ENCODE measurements at regions not wholly inside any gene's neighbourhood (a gene's known extent, or its start where the extent isn't known, plus 50 kb on each side); places are given as distances from the start of the nearest gene placed in this dataset.

DNA sequence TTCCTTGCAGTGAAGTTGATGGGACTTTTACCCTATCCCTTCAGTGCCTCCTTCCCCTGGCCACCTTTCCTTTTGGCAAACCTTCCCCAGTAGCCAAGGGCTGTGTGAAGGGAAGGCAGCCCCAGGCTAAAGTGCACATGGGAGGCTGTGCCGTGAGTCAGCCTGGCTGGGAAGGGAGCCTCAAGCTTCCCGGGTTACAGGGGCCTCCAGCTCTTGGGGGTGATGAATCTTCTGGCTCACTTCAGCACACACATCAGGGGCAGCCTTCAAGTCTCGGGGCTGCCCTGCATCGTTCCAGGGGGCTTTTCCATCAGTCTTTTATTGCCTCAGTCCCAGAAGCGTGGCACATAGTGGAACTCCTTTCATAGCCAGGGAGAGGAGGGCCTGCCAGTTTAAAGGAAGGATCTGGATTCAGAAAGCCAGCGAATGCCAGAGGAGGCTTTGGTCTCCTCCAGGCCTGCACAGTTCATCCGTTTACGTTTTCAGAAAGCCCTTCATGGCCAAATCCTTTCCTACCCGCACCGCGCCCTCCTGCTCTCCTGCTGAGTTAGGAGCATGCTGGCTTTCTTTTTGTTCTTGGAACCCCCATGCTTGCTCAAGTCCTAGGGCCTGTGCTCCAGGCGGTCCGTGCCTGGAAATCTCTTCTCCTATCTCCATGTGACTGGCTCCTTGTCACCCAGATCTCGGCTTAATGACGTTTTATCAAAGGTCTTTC, 134.8 kb upstream of the KLF4 start:
- no peak for DNase-seq

DNA sequence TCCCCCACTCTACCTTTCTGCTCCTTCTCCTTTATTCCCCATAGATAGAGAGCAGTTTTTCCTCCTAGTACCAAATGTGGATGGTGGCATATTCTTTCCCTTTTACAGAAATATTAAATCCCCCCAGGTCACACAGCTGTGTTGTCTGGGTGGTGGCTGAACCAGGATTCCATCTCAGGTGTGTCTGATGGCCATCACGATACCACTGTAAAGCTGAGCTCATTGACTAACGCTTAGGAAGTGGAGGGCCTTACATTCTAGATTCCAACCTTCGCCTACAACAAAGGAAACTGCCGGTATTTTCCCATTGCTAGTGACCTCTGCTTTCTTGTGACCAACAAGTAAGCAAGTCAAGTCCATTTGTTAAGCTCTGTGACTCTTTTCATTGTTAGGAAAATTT, 131.9 kb upstream of the KLF4 start:
- DNase-seq: no peak

DNA sequence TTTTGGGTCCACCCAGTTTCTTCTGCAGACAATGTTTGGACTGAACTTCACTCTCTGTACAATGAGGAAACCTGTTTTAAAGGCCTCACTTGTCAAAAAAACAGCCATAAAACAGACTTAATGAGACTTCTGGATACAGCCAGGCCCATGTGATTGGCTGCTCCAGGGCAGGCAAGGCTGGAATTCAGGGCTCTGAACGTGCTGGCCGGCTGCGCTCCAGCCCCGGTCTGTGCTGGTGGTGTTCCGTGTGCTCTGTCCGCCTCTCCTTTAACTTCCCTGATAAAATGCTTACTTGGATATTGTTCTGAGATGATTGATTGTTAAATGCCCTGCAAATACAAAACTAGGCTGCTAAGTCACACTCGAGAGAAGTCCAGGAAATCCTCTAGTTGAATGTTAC, 131.2 kb upstream of the KLF4 start:
- no peak for DNase-seq

DNA sequence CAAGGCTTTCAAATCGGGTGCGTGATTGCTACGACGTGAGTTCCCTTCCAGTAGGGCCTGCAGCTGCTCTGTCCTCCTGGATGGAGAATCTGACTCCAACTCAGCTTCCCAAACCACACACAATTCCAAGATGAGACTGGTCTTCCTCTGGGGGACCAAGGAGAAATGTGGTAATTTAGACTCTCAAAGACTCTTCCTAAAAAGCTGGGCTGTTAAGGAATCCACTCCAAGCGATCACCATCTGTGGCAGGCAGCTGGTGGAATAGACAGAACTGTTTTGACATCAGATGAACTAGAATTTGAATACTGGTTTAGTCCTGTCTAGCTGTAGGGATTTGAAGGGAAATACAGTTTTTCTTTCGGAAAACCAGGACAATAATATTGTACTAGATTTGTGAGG, 130.7 kb upstream of the KLF4 start:
- DNase-seq: no peak

DNA sequence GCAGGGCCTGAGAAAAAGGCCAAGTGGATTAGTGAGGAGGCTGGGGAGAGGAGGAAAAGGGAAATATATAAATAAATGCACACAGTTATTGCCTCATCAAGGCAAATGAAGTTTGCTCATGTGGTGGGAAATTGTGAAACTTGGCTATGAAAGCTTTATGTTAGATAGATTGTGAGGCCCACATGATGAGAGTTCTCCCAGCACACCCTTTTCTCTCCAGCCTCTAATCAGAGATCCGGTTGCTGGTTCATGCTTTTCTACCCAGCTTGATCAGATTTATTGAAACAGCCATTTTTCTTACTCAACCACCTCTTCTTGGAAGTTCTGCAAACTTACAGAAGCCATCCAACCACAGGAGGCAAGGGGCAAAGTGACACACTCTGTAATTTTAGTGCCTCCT, 125.8 kb upstream of the KLF4 start:
- DNase-seq: no peak

DNA sequence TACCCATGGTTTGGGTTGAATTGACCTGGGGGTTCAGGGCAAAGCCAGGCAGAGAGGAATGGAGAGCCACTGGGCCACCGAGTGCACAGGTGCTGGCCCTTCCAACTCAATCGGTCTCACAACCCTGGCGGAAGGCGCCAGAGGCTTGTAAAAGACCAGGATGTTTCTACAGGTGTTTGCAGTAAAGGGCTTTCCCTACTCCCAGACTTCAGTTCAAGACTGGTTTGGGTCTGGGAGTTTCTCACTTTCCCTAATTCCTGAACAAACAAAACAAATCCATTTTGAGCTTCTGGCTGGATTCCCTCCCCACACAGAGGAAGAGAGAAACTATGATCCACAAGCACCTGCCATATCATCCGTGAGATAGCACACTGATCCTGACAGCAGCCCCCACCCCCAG, 125.2 kb upstream of the KLF4 start:
- DNase-seq: no peak

DNA sequence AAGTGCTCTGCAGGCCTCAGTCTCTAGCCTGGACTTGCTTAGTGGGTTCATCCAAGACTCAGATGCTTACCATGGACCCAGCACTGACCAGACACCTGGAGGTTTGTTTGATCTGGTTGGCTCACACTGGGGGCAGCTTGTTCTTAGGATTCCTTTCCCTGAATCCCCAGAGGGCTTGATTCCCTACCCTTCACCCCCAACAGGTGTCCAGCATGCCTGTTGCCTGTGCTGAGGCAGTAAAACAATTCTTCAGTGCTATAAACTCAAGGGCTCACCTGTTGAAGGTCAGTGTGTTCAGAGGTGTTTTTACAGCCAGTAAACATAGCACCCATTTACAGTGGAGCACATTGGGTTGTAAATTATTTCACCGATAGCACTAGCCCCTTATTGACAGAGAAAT, 123.8 kb upstream of the KLF4 start:
- no peak for DNase-seq

DNA sequence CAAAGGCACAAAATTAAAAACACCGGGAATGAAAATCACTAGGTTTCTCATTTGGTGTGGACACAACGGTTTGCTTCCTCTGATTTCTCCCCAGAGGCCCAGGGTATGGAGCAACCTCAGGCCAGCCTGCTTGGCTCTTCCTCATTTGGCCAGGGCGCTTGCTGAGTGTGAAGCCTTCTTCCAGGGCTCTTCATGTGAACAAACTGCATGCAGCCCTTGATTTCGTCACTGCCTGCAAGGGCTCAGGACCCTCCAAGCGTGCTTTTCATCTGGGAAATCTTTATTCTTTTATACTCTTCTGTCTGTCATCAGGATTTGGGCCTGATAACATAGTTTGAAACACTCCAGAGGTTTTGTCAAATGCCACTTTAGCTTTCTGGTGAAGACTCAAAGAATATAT, 122.6 kb upstream of the KLF4 start:
- DNase-seq: no peak

DNA sequence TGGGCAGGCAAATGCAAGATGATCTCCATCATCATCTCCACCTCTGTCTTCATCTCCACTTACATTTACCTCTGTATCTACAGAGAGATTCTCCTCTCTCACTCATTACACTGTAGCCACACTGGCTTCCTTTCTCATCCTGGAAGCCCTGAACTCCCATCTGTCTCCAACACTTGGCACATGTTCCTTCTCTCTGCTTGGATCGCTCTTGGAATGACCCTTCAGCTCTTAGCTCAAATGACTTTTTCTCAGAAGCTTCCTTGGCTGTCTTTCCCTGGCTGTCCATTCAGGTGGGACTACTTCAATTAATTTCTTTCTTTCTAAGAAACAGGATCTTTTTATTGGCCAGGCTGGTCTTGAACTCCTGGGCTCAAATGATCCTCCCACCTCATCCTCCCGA, 120.0 kb upstream of the KLF4 start:
- no peak for DNase-seq

DNA sequence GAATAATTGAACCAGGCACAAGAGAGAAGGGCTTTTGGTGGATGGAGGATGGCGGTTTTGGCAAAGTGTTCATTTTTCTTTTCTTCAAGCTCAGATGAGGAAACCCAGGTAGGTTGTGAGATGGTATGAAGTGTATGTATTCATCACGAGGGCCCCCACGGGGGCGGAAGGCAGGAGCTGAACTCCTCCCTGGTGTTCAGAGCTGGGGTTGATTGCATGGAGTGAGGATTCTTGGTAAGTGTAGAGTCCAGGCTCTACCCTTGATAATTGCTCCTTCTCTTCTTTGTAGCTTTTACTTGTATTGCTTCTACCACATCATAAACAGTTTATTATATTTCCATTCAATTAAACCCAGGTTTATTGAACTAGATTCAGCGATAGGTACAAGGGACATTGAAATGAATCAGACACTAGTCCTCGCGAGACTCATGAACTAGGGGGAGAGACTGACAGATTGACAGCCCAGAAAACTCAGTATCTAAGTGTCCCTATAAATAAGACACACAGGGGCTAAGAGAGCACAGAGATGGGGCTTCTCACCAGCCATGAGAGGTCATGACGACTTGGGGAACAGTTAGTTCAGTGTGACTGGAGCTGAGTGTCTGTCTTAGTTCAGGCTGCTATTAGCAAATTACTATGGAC, 116.7 kb upstream of the KLF4 start:
- no peak for DNase-seq

DNA sequence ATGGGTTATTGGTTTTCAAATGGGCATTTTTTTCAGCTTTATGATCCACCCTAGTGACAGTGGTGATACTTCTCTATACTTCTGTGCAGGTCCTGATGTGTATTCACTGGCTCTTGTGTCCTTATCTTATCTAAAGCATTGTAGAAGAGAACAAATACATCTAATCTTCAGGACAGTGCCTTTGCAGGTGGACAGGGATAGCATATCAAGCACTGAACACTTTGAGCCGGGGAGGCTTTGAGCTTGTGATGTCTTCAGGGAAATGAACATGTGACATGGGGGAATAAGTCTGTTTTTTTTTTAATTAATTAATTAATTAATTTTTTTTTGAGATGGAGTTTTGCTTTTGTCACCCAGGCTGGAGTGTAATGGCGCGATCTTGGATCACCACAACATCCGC, 115.5 kb upstream of the KLF4 start:
- no peak for DNase-seq

DNA sequence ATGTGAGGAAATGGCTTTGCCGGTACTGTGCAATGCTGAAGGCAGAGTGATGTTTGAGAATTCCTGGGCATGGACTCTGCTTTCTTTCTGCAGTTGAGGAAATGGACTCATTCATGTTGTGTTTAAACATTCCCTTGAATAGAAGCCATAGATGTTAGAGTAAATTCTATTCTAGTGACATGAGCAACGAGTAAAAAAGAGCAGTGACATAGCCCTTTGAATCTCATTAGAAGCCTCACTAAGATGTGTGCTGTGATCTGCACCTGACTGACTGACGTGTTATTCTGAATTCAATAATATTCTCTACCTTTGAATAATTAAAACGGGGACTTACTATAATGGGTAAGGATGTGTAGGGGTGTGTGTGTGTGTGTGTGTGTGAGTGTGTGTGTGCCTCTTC, 113.7 kb upstream of the KLF4 start:
- no peak for DNase-seq

DNA sequence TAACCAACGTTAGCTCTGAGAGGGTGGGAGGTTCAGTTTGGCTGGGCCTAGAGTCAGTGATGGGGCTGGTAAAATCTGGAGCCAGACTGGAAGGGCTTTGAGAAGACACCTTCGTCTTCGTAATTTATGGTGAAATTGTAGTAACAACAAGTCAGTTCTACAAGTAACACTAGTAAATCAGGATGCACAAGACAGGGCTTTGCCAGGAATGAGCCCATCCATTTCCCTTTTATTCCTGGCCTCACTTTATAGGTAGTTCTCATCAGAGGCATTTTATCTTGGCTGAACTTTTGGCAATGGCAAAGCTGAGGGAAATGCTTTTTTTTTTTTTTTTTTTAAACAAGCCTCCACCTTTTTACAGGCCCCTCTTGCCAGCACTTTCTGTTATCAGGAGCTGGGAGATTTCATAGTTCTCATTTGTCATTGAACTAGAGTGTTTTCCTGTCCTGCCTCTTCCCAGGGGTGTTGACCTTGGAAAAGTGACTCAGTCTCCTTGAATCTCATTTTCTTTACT, 110.5 kb upstream of the KLF4 start:
- no peak for DNase-seq

DNA sequence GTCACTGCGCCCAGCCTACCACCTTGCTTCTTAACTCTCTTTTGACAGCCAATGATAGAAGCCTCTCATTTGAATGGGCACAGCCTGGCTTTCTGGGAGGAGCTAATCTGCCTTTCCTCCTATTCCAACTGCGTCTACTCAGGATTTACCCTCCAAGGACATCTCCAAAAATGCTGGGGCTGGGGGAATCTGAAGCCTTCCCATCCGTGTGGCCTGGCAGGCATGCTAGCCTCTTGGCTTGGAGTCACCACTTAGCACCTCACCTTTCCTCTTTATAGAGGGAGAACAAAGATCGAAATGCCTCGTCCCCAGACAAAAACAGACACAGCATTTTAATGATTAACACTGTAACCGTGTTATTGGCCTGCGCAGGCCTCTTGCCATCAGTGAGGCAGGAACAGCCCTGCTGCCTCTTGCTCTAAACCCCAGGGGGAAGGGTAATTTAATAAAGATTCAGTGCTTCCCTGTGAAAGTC, 108.2 kb upstream of the KLF4 start:
- DNase-seq: no peak

DNA sequence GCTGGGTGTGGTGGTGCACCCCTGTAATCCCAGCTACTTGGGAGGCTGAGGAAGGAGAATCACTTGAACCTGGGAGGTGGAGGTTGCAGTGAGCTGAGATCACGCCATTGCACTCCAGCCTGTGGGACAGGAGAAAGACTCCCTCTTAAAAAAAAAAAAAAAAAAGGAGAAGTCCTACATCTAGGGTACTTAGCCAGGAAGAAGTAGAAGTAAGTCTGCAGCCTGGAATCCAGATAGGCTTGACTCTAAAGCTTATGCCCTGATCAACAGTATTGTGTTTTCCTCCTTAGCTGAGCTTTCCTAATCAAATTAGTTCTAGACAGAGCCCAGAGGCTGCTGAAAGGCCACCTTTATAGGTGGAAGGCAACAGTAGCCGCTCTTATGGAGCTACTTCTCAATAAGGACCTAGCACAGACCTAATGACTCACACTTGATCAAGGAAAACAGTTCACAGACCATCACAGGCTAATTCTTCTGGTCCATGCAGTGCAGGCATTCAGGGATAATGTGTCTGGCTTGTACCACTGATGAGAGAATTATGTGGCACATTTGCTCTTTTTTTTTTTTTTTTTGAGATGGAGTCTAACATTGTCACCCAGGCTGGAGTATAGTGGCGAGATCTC, 105.5 kb upstream of the KLF4 start:
- DNase-seq: no peak

DNA sequence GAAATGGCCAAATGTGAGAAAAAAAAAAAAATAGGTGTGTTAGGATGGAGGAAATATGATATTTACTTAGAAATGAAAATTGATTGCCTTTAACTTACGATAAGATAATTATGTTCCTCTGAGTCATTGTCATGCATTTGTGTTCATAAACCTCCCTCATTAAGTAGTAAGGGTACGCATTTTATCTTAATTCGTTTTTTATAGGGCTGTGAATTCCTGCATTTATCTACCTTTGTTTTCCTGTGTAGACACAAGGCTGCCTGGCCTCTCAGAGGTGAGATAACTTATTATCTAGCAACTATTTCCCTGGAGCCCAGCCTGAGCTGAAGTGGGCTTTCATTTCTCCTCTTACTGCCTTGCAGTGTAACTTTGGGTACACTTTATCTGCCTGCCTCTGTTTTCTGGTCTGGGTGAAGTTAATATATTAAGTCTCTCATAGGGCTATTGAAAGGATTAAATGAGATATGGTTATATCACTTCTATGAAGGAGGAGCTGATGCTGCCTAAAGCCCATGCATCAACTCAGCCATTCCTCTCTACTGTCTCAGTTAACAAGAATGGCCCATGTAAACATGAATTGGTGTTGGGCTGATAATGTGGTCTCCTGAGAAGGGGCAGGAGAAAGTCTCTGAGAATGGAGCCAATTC, 103.8 kb upstream of the KLF4 start:
- no peak for DNase-seq

DNA sequence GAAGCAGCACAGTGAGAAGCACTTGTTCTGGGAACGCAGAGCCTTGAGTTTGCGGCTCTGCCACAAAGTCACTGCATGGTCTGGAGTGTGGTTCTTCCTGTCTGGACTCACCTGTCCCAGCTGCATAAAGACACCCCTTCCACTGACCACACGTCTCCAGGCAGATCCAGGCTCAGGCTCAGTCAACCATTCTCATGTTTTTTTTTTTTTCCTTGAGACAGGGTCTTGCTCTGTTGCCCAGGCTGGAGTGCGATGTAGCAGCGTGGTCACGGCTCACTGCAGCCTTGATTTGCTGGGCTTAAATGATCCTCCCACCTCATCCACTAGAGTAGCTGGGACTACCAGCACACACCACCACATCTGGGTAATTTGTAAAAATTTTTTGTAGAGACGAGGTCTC, 102.9 kb upstream of the KLF4 start:
- no peak for DNase-seq

DNA sequence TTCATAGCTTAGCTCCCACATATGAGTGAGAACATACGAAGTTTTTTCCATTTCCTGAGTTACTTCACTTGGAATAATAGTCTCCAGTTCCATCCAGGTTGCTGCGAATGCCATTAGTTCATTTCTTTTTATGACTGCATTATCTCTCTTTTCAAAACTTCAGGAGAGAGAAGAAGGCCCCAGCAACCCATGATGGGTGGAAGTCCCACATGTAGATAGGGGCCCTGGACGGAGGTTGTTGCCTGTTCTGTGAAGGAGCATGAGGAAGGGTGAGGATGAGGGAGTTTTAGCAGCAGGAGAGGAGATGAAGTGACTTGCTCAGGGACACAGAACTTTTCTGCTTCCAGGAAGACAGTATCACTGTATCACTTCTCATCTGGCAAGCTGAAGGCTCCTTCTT, 102.2 kb upstream of the KLF4 start:
- no peak for DNase-seq

DNA sequence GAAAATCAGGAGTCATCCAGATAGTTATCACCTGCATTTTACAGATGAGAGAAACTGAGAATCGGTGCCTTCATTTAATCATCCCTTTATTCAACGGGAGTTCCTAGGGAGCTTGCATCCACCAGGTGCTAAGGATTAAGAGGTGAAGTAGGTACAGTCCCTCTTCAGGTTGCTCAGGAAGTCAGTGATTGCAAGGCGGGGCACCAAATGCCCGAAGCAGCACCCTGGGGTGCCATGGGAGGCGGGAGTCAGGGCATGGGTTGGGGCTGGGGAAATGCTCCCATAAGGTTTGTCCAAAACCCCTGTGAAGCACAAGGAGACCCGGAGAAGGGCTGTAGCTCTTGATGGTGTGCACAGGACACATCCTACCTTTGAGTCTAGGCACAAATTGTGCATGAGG, 98.8 kb upstream of the KLF4 start:
- no peak for DNase-seq

DNA sequence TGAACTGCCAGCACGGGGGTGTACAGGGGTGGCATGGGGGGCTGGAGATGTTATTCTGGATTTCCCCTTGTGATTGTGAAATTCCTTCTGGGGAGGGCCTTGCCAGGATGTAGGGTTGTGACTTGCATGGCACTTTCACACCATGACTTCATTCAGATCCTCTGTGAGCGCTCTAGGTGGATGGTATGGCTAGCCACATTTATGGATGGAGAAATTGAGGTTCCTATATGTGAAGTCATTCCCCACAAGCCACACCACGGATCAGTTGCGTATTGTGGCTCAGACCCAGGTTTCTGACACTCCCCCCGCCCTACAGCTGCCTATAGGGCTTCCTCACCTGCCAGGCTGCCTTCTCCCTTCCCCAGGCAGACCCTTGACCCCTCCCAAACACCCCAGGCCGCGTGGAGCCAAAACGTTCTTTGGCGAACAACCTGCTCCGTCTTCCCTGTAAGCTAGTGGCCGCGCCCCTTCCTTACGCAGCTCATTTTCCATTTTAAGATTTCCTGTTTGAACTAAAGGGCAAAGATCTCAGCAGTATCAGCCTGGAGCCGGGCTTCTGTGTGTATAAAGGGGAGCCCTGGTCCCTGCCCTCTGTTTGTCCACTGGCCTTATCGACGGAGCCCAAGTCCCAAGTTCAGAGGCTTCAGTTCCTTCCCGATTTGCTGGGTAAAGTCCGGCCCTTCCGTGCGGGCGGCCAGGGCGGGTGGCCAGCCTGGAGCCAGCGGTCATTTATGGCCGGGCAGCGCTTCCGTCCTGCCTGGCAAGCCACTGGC, 97.8 kb upstream of the KLF4 start:
- no peak for DNase-seq

DNA sequence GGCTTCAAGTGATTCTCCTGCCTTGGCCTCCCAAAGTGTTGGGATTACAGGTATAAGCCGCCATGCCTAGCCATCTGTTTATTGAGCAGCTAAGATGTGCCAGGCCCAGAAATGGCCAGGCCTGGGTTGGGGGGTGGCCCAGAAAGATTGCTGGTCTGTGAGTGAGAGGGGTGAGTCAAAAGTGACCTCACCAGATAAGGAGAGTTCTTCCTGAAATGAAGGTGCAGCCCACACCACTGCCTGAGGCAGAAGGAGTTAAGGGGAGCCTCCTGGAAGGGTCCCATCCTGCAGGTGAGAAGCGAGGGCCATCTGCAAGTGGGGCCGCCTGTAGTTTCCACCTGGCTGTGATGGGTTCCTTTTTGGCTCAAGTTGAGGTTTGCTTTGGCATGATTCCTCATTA, 96.9 kb upstream of the KLF4 start:
- DNase-seq: no peak

DNA sequence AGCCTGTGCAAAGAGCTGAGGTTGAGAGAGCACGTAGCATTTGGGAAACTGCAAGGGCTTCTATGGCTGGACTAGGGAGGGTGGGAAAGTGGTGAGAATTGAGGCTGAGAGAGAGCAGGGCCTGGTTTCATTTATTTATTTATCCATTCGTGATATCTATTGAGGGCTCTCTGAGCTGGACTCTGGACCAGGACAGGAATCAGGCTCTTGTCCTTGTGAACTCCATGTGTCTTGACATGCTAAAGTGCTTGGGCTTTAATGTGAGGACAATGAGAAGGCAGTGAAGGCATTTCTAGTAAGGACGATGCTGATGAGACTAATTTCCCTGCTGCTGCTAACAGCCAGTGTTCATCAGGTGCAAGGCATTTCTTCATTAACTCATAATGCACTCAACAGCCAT, 95.9 kb upstream of the KLF4 start:
- DNase-seq: no peak

DNA sequence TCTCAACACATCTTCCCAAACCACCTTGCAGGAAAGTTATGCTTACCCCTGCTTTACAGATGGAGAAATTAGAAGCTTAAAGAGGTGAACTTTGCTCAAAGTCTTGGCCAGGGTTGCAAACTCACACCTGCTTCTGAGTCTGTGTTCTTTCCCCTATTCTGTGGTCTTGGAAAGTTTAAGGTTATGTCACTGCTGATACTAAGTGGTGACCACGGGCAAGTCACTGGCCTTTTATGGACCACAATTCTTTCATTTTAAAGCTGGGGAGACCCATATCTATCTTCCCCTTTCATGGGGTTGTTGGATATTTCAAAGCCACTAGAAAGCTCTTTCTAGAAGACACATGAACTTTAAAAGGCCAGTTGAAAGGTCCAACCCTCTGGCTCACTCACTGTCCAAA, 95.4 kb upstream of the KLF4 start:
- no peak for DNase-seq
